Cardiac fibroblast (primary cell): ENCODE measurements at regions not wholly inside any gene's neighbourhood (a gene's known extent, or its start where the extent isn't known, plus 50 kb on each side); places are given as distances from the start of the nearest gene placed in this dataset.

ENCODE experiments used
- DNase-seq, 2 donors: peaks; one replicate each; pipeline versions ENCODE4 v3.0.0 to v3.0.0-alpha.2; 2010; ENCODE audit warnings: low read depth in 2 of 2
- H3K4me3 ChIP-seq, 2 donors: replicated peaks in 1 of 2; 1 replicate in 1 of 2; 2 replicates in 1 of 2; pipeline ENCODE4 v1.5.1; 2011; ENCODE audit warnings: low read depth in 2 of 2, low read length in 2 of 2, mild to moderate bottlenecking in 2 of 2, moderate library complexity in 1 of 2
- CTCF ChIP-seq: IDR thresholded peaks from one replicate; pipeline ENCODE4 v1.5.1; 2011; ENCODE audit warnings: low read depth, mild to moderate bottlenecking, low read length, inconsistent platforms

- peak; percentile 53 for TF ChIP-seq CTCF
- H3K4me3 ChIP-seq = no peak overlapping the region
- DNase-seq = peak; percentile 45 to 50
Observed at GRCh38 chr2:163182764-163183354, 344.3 kb upstream of the KCNH7 start.

GRCh38 chr2:163177592-163177991, 339.0 kb upstream of the KCNH7 start:
- no peak for DNase-seq
- TF ChIP-seq CTCF = no peak
- H3K4me3 ChIP-seq = no peak overlapping the region

GRCh38 chr2:163175294-163175693, 336.7 kb upstream of the KCNH7 start:
- TF ChIP-seq CTCF = no peak
- no peak for DNase-seq
- H3K4me3 ChIP-seq = no peak overlapping the region

GRCh38 chr2:163173591-163173990, 335.0 kb upstream of the KCNH7 start:
- H3K4me3 ChIP-seq = no peak overlapping the region
- DNase-seq = no peak
- no peak for TF ChIP-seq CTCF

- no peak for TF ChIP-seq CTCF
- H3K4me3 ChIP-seq = no peak overlapping the region
- DNase-seq = peak in 1 of 2 donors; percentile 63
Observed at GRCh38 chr2:163171786-163172530, 333.4 kb upstream of the KCNH7 start.

- H3K4me3 ChIP-seq = no peak overlapping the region
- DNase-seq = peak; percentile 48 to 85
- TF ChIP-seq CTCF = no peak
Observed at GRCh38 chr2:163157891-163158496, 319.4 kb upstream of the KCNH7 start.
